HepG2 (cell line): ENCODE measurements at regions not wholly inside any gene's neighbourhood (a gene's known extent, or its start where the extent isn't known, plus 50 kb on each side); places are given as distances from the start of the nearest gene placed in this dataset.

Source experiments
- ATAC-seq: fragments of 200-7000 bp; cut with Tn5 transposase; 3 replicates; pipeline ENCODE4 v1.9.1; 2020; ENCODE audit warnings: mild to moderate bottlenecking, moderate library complexity
- BruUV-seq: library from RNA; stranded (reverse); fragments of 400-500 nt; replicated peaks from 2 replicates; lab custom pipeline; 2021; lab: Mats Ljungman, UMichigan
- CTCF ChIA-PET: fragments of 300-600 bp; formaldehyde crosslinking; extraction: SDS; loops from one replicate; lab custom pipeline; 2021; ENCODE audit warnings: low total read pairs, inconsistent platforms, low intra/inter-chr PET ratio; lab: Yijun Ruan, JAX
- POLR2A ChIA-PET: fragments of 350-600 bp; sonication (Branson Sonifier 250); formaldehyde crosslinking; loops from one replicate; lab custom pipeline; 2020; ENCODE audit warnings: antibody characterized with exemption, inconsistent platforms; lab: Yijun Ruan, JAX
- DNase-seq: peaks from one replicate; pipeline ENCODE4 v3.0.0-alpha.2; 2015; ENCODE audit warnings: low spot score
- FAIRE-seq: peaks from 3 replicates; lab custom pipeline; 2011; peaks lifted over from hg19 to GRCh38; lab: Jason Lieb, UNC
- H2AFZ ChIP-seq: one replicate; pipeline ENCODE4 v1.6.1; 2011; ENCODE audit warnings: low read length, inconsistent platforms
- H3K27ac ChIP-seq: fragments of 300-600 bp; 3 replicates; pipeline ENCODE4 v1.8.0; 2011; ENCODE audit warnings: mixed run types, mild to moderate bottlenecking, mixed read lengths, low read length, inconsistent platforms; ENCODE audit not compliant: insufficient read depth; ENCODE audit errors: extremely low read length
- H3K27me3 ChIP-seq, 2 experiments: fragments of 200-600 bp in 1 of 2; 2 replicates in 1 of 2; 3 replicates in 1 of 2; pipeline versions ENCODE4 v1.6.0 to v1.8.0; 2011; ENCODE audit warnings: low read length in 2 of 2, mild to moderate bottlenecking in 2 of 2, moderate library complexity in 2 of 2, inconsistent platforms in 1 of 2; ENCODE audit not compliant: insufficient read depth in 2 of 2, control insufficient read depth in 1 of 2
- H3K36me3 ChIP-seq, 2 experiments: fragments of 200-600 bp in 1 of 2; replicated peaks in 1 of 2; 2 replicates in 1 of 2; 3 replicates in 1 of 2; pipeline versions ENCODE4 v1.5.1 to v1.8.0; 2011; ENCODE audit warnings: low read length in 2 of 2, inconsistent platforms in 1 of 2; ENCODE audit not compliant: insufficient read depth in 2 of 2, control insufficient read depth in 1 of 2
- H3K4me1 ChIP-seq: 2 replicates; pipeline ENCODE4 v1.5.1; 2012; ENCODE audit warnings: low read length, inconsistent platforms; ENCODE audit not compliant: insufficient read depth
- H3K4me2 ChIP-seq: 2 replicates; pipeline ENCODE4 v1.6.0; 2011; ENCODE audit warnings: low read depth, low read length, inconsistent platforms
- H3K4me3 ChIP-seq, 3 experiments: fragments of 200-600 bp in 1 of 3; sonication (generic), shearing (Covaris generic) in 1 of 3; replicated peaks in 1 of 3; 2 replicates each; pipeline ENCODE4 v1.5.1; 2011 to 2016; ENCODE audit warnings: low read length in 3 of 3, inconsistent platforms in 2 of 3, low read depth in 2 of 3, mild to moderate bottlenecking in 2 of 3, control low read depth in 1 of 3, mixed read lengths in 1 of 3; ENCODE audit not compliant: insufficient read depth in 1 of 3
- H3K79me2 ChIP-seq: one replicate; pipeline ENCODE4 v1.6.1; 2011; ENCODE audit warnings: low read length, inconsistent platforms; ENCODE audit not compliant: insufficient read depth
- H3K9ac ChIP-seq: 2 replicates; pipeline ENCODE4 v1.6.0; 2011; ENCODE audit warnings: mild to moderate bottlenecking, low read depth, low read length, inconsistent platforms; ENCODE audit not compliant: insufficient read depth
- H3K9me3 ChIP-seq: 2 replicates; pipeline ENCODE4 v1.5.1; 2012; ENCODE audit warnings: mild to moderate bottlenecking, low read length
- H4K20me1 ChIP-seq: 2 replicates; pipeline ENCODE4 v1.6.0; 2011; ENCODE audit warnings: inconsistent platforms, mild to moderate bottlenecking, low read length, moderate library complexity; ENCODE audit not compliant: insufficient read depth
- AGO2 ChIP-seq: fragments of 200-400 bp; formaldehyde crosslinking; optimal IDR thresholded peaks from 2 replicates; pipeline ENCODE3; 2017; ENCODE audit warnings: mild to moderate bottlenecking, low read depth, low read length, moderate library complexity
- CSRNP1 ChIP-seq: sonication (generic); formaldehyde crosslinking; IDR thresholded peaks from 2 replicates; pipeline ENCODE4 v1.8.1; 2023; ENCODE audit warnings: mild to moderate bottlenecking, missing genetic modification reagents
- EED ChIP-seq: sonication (generic); formaldehyde crosslinking; IDR thresholded peaks from 2 replicates; pipeline ENCODE4 v1.5.0; 2020; ENCODE audit warnings: mild to moderate bottlenecking, missing genetic modification reagents
- EP300 ChIP-seq, 3 experiments: sonication (generic) in 1 of 3; formaldehyde crosslinking in 1 of 3; IDR thresholded peaks; 2 replicates each; pipeline versions ENCODE4 v1.5.1 to v1.6.1; 2011 to 2020; ENCODE audit warnings: low read depth in 2 of 3, low read length in 2 of 3, borderline replicate concordance in 1 of 3, improper control_type of control experiment in 1 of 3, mild to moderate bottlenecking in 1 of 3, missing genetic modification reagents in 1 of 3, moderate library complexity in 1 of 3
- KLF12 ChIP-seq: sonication (generic); formaldehyde crosslinking; IDR thresholded peaks from 2 replicates; pipeline ENCODE4 v1.4.0; 2020; ENCODE audit warnings: missing genetic modification reagents, borderline replicate concordance
- MBD4 ChIP-seq: IDR thresholded peaks from 2 replicates; pipeline ENCODE4 v1.6.1; 2012; ENCODE audit warnings: low read length, inconsistent platforms, borderline replicate concordance
- POLR2AphosphoS2 ChIP-seq: IDR thresholded peaks from 2 replicates; pipeline ENCODE4 v1.6.1; 2011; ENCODE audit warnings: low read depth, low read length, improper control_type of control experiment
- RNF2 ChIP-seq: fragments of 450-650 bp; conservative IDR thresholded peaks from 2 replicates; pipeline ENCODE4 v1.6.1; 2016; ENCODE audit warnings: low read depth
- SYNCRIP ChIP-seq: fragments of 200-400 bp; formaldehyde crosslinking; IDR thresholded peaks from 2 replicates; pipeline ENCODE4 v1.6.1; 2018; ENCODE audit warnings: mild to moderate bottlenecking, low read depth, low read length; ENCODE audit not compliant: insufficient read depth
- TBL1XR1 ChIP-seq: fragments of 150-350 bp; IDR thresholded peaks from 2 replicates; pipeline ENCODE4 v1.6.1; 2014; ENCODE audit warnings: borderline replicate concordance, low read length; ENCODE audit not compliant: partially characterized antibody
- TBX3 ChIP-seq: fragments of 450-650 bp; IDR thresholded peaks from 2 replicates; pipeline ENCODE4 v1.6.1; 2017; ENCODE audit warnings: antibody characterized with exemption, mild to moderate bottlenecking, inconsistent platforms, borderline replicate concordance
- XRCC5 ChIP-seq: fragments of 200-400 bp; formaldehyde crosslinking; optimal IDR thresholded peaks from 2 replicates; pipeline ENCODE3; 2017; ENCODE audit warnings: mild to moderate bottlenecking, low read length
- ZNF501 ChIP-seq: sonication (generic); formaldehyde crosslinking; IDR thresholded peaks from 2 replicates; pipeline ENCODE4 v1.5.1; 2020; ENCODE audit warnings: mild to moderate bottlenecking, moderate library complexity, missing genetic modification reagents
- ZNF557 ChIP-seq: sonication (generic); formaldehyde crosslinking; IDR thresholded peaks from 2 replicates; pipeline ENCODE4 v1.4.0; 2020; ENCODE audit warnings: missing genetic modification reagents
- WGBS: methylation state at CpG from one replicate; pipeline ENCODE4 v1.1.6; 2017; ENCODE audit warnings: low lambda C conversion rate; 5-methylcytosine and 5-hydroxymethylcytosine counted together
- in situ Hi-C: cut with HindIII; loops from 2 replicates; pipeline ENCODE4 v1.10.0; 2017; ENCODE audit warnings: low pct_unique_long_range_greater_than_20kb; ENCODE audit not compliant: extremely low pct_ligation_motif_present
- intact Hi-C: fragments of 100-400 bp; cut with micrococcal nuclease; formaldehyde crosslinking; loops from one replicate; pipeline ENCODE4 v1.10.0; 2022; ENCODE audit not compliant: unreplicated experiment
- TF ChIP-seq, protein P1 (sequence below): sonication (generic); formaldehyde crosslinking; conservative IDR thresholded peaks from 2 replicates; pipeline ENCODE4 v1.4.0; 2020; ENCODE audit warnings: mild to moderate bottlenecking, missing genetic modification reagents, moderate library complexity

DNA sequence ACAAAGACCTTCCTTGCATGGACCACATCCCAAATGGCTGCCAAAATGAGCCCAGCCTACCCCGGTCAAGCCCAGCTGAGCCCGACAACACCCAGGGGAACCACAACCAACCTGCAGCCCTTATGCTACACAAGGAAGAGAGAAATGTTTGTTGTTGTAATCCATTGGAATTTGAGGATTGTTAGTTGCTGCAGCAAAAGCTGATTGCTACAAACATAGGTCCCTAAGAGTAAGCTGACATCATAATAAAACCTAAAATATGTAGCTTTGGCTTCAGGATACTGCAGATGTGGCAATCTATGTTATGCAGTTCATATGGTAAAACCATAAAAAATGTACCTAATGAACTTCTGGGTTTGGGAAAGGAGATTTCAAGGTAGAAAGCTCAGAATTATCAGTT, 65.5 kb upstream of the DNAH14 start (continued):
- TF ChIP-seq CSRNP1 (CRISPR knock-in tag) (no peak), XRCC5 (no peak), RNF2 (no peak), TBL1XR1 (no peak), SYNCRIP (no peak)

DNA sequence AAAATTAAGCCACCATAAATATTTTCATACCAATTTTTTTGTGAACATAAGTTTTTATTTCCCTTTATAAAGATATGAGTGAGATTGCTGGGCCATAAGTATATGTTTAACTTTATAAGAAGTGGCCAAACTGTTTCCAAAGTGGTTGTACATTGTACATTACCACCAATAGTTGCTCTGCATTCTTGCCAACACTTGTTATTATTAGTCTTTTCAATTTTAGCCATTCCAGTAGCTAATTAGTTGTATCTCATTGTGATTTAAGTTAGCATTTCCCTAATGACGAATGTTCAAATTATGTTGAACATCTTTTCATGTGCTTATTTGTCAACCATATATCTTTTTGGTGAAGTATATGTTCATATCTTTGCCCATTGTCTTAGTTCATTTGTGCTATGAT, 64.0 kb upstream of the DNAH14 start:
- Histone ChIP-seq H4K20me1 (no peaks in the 10 kb centered on the region), H3K27ac (no peak overlapping the region), H3K4me1 (no peaks in the 10 kb centered on the region), H3K4me2 (no peak overlapping the region), H3K79me2 (no peaks in the 10 kb centered on the region), H3K9ac (no peak overlapping the region), H3K9me3 (no peaks in the 10 kb centered on the region), H3K4me3 (no peak overlapping the region), H3K36me3 (no peaks in the 10 kb centered on the region), H3K27me3 (no peaks in the 10 kb centered on the region; a peak in 1 of 5 replicates), H2AFZ (no peak overlapping the region)
- DNase-seq (no peak), FAIRE-seq (no peak), ATAC-seq (no peak)
- in situ Hi-C loops: no loop called here
- TF ChIP-seq MBD4 (no peak), ZNF501 (no peak), POLR2AphosphoS2 (no peak), KLF12 (CRISPR knock-in tag) (no peak), EP300 (IDR thresholded peaks at IDR 0.05; ENCODE audit: low read depth in 2 of 2, low read length in 2 of 2) (no peak), EP300 (CRISPR knock-in tag; IDR thresholded peaks at IDR 0.05; ENCODE audit: borderline replicate concordance) (no peak), TBX3 (no peak), XRCC5 (no peak), AGO2 (no peak), ZNF557 (CRISPR knock-in tag) (no peak), EED (CRISPR knock-in tag) (no peak)
- TF ChIP-seq, protein P1, sequence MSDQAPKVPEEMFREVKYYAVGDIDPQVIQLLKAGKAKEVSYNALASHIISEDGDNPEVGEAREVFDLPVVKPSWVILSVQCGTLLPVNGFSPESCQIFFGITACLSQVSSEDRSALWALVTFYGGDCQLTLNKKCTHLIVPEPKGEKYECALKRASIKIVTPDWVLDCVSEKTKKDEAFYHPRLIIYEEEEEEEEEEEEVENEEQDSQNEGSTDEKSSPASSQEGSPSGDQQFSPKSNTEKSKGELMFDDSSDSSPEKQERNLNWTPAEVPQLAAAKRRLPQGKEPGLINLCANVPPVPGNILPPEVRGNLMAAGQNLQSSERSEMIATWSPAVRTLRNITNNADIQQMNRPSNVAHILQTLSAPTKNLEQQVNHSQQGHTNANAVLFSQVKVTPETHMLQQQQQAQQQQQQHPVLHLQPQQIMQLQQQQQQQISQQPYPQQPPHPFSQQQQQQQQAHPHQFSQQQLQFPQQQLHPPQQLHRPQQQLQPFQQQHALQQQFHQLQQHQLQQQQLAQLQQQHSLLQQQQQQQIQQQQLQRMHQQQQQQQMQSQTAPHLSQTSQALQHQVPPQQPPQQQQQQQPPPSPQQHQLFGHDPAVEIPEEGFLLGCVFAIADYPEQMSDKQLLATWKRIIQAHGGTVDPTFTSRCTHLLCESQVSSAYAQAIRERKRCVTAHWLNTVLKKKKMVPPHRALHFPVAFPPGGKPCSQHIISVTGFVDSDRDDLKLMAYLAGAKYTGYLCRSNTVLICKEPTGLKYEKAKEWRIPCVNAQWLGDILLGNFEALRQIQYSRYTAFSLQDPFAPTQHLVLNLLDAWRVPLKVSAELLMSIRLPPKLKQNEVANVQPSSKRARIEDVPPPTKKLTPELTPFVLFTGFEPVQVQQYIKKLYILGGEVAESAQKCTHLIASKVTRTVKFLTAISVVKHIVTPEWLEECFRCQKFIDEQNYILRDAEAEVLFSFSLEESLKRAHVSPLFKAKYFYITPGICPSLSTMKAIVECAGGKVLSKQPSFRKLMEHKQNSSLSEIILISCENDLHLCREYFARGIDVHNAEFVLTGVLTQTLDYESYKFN: no peak
- intact Hi-C loops: no loop called here
- ChIA-PET POLR2A (no interaction called here), CTCF (no interaction called here)
- 0% methylated on average over 1 of the region's 1 CpG for WGBS
- no TSS peak for BruUV-seq
